Mesenchymal stem cell (in vitro differentiated cells and primary cell): ENCODE measurements at regions not wholly inside any gene's neighbourhood (a gene's known extent, or its start where the extent isn't known, plus 50 kb on each side); places are given as distances from the start of the nearest gene placed in this dataset.

Source experiments
- DNase-seq: peaks from one replicate; pipeline ENCODE4 v3.0.0-alpha.2; 2013
- H2AFZ ChIP-seq: one replicate; pipeline ENCODE4 v1.6.1; 2013; ENCODE audit warnings: low read depth, mild to moderate bottlenecking, control low read depth, inconsistent platforms, low read length, moderate library complexity
- H2AK5ac ChIP-seq: 2 replicates; pipeline ENCODE4 v1.6.1; 2013; ENCODE audit warnings: low read length, moderate library complexity, mild to moderate bottlenecking, inconsistent platforms; ENCODE audit not compliant: severe bottlenecking
- H2BK120ac ChIP-seq: one replicate; pipeline ENCODE4 v1.6.1; 2013; ENCODE audit warnings: low read depth, mild to moderate bottlenecking, inconsistent platforms, low read length, moderate library complexity
- H2BK12ac ChIP-seq, 2 experiments: one replicate each; pipeline ENCODE4 v1.6.1; 2013; ENCODE audit warnings: inconsistent platforms in 2 of 2, low read length in 2 of 2, mild to moderate bottlenecking in 2 of 2, moderate library complexity in 2 of 2, control low read depth in 1 of 2
- H2BK15ac ChIP-seq: one replicate; pipeline ENCODE4 v1.6.1; 2013; ENCODE audit warnings: mild to moderate bottlenecking, low read depth, inconsistent platforms; ENCODE audit not compliant: poor library complexity, severe bottlenecking
- H2BK5ac ChIP-seq: 2 replicates; pipeline ENCODE4 v1.6.1; 2013; ENCODE audit warnings: low read depth, mild to moderate bottlenecking, low read length, control low read depth, inconsistent platforms; ENCODE audit not compliant: poor library complexity, severe bottlenecking
- H3K14ac ChIP-seq, 2 experiments: one replicate each; pipeline ENCODE4 v1.6.1; 2013; ENCODE audit warnings: inconsistent platforms in 2 of 2, low read length in 2 of 2, control low read depth in 1 of 2, mild to moderate bottlenecking in 1 of 2, moderate library complexity in 1 of 2
- H3K18ac ChIP-seq, 2 experiments: one replicate each; pipeline ENCODE4 v1.6.1; 2013; ENCODE audit warnings: inconsistent platforms in 2 of 2, low read length in 2 of 2, control low read depth in 1 of 2, low read depth in 1 of 2, mild to moderate bottlenecking in 1 of 2
- H3K23ac ChIP-seq, 2 experiments: one replicate each; pipeline ENCODE4 v1.6.1; 2013; ENCODE audit warnings: inconsistent platforms in 2 of 2, low read length in 2 of 2, mild to moderate bottlenecking in 2 of 2, moderate library complexity in 2 of 2, control low read depth in 1 of 2
- H3K27ac ChIP-seq: 2 replicates; pipeline ENCODE4 v1.5.1; 2013; ENCODE audit warnings: mild to moderate bottlenecking, moderate library complexity, low read length, control low read depth, inconsistent platforms; ENCODE audit not compliant: poor library complexity, severe bottlenecking
- H3K27me3 ChIP-seq, 2 experiments: 2 replicates each; pipeline versions ENCODE4 v1.6.1 to v1.7.0; 2013; ENCODE audit warnings: low read length in 2 of 2, mild to moderate bottlenecking in 2 of 2, moderate library complexity in 2 of 2, control low read depth in 1 of 2, inconsistent platforms in 1 of 2; ENCODE audit not compliant: control insufficient read depth in 1 of 2, insufficient read depth in 1 of 2
- H3K36me3 ChIP-seq, 2 experiments: 2 replicates each; pipeline versions ENCODE4 v1.6.1 to v1.7.0; 2013; ENCODE audit warnings: low read length in 2 of 2, control low read depth in 1 of 2, inconsistent platforms in 1 of 2, low read depth in 1 of 2, mild to moderate bottlenecking in 1 of 2; ENCODE audit not compliant: insufficient read depth in 2 of 2, control insufficient read depth in 1 of 2
- H3K4ac ChIP-seq, 2 experiments: one replicate each; pipeline ENCODE4 v1.6.1; 2013; ENCODE audit warnings: inconsistent platforms in 2 of 2, low read length in 2 of 2, mild to moderate bottlenecking in 2 of 2, moderate library complexity in 2 of 2, control low read depth in 1 of 2, low read depth in 1 of 2
- H3K4me1 ChIP-seq: 2 replicates; pipeline ENCODE4 v1.6.1; 2013; ENCODE audit warnings: low read depth, low read length, control low read depth; ENCODE audit not compliant: control insufficient read depth, insufficient read depth
- H3K4me2 ChIP-seq: 2 replicates; pipeline ENCODE4 v1.6.1; 2013; ENCODE audit warnings: low read length, mild to moderate bottlenecking, inconsistent platforms; ENCODE audit not compliant: poor library complexity, severe bottlenecking
- H3K4me3 ChIP-seq, 2 experiments: 2 replicates each; pipeline versions ENCODE4 v1.5.1 to v1.7.0; 2013; ENCODE audit warnings: low read length in 2 of 2, mild to moderate bottlenecking in 2 of 2, control low read depth in 1 of 2, low read depth in 1 of 2; ENCODE audit not compliant: insufficient read depth in 1 of 2
- H3K79me1 ChIP-seq: replicated peaks from 2 replicates; pipeline ENCODE4 v1.6.1; 2013; ENCODE audit warnings: mild to moderate bottlenecking, control low read depth, low read length, inconsistent platforms; ENCODE audit not compliant: poor library complexity, severe bottlenecking
- H3K9ac ChIP-seq: 2 replicates; pipeline ENCODE4 v1.7.0; 2013; ENCODE audit warnings: mild to moderate bottlenecking, low read length, moderate library complexity
- H3K9me3 ChIP-seq: 2 replicates; pipeline ENCODE4 v1.7.0; 2013; ENCODE audit warnings: mild to moderate bottlenecking, low read length; ENCODE audit not compliant: control insufficient read depth
- H4K8ac ChIP-seq: one replicate; pipeline ENCODE4 v1.6.1; 2013; ENCODE audit warnings: inconsistent platforms, mild to moderate bottlenecking, low read length, moderate library complexity
- H4K91ac ChIP-seq: one replicate; pipeline ENCODE4 v1.6.1; 2013; ENCODE audit warnings: mild to moderate bottlenecking, low read length, inconsistent platforms
- WGBS: methylation state at CpG from one replicate; pipeline ENCODE4 v1.1.7; 2013; ENCODE audit warnings: mixed read lengths; 5-methylcytosine and 5-hydroxymethylcytosine counted together

DNA sequence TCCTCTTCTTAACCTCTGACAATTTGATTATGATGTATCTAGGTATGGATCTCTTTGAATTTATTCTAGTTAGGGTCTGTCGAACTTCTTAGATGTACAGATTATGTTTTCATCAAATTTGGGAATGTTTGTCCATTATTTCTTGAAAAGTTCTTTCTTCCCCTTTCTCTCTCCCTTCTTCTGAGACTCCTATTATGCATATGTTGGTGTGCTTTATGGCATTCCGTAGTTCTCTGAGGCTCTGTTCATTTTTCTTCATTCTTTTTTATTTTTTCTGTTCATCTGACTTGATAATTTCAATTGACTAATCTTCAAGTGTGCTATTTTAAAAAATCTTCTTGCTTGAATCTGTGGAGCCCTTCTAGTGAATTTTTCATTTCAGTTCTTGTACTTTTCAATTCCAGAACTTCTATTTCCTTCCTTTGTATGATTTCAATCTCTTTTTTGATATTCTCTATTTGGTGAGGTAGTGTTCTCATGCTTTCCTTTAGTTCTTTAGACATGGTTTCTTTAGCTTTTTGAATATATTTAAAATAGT is 79.8 kb downstream of the TMEM270 start:
- Histone ChIP-seq H3K4ac (no peak overlapping the region), H3K9ac (no peak overlapping the region), H3K18ac (no peak overlapping the region), H2BK12ac (no peak overlapping the region), H2BK5ac (no peak overlapping the region), H2AK5ac (no peak overlapping the region), H3K27ac (no peak overlapping the region), H3K14ac (no peak overlapping the region), H3K27me3 (no peaks in the 10 kb centered on the region), H3K79me1 (no peaks in the 10 kb centered on the region), H2BK120ac (no peak overlapping the region), H2AFZ (no peak overlapping the region), H4K91ac (no peak overlapping the region), H3K4me3 (no peak overlapping the region), H3K23ac (no peak overlapping the region), H3K9me3 (peaks cover 10% of the 10 kb centered on the region), H4K8ac (no peak overlapping the region), H3K4me2 (no peak overlapping the region), H3K4me1 (no peaks in the 10 kb centered on the region), H2BK15ac (no peak overlapping the region), H3K36me3 (no peaks in the 10 kb centered on the region)
- DNase-seq: no peak
- no CpG with 5 or more reads among the region's 2 CpGs for WGBS

DNA sequence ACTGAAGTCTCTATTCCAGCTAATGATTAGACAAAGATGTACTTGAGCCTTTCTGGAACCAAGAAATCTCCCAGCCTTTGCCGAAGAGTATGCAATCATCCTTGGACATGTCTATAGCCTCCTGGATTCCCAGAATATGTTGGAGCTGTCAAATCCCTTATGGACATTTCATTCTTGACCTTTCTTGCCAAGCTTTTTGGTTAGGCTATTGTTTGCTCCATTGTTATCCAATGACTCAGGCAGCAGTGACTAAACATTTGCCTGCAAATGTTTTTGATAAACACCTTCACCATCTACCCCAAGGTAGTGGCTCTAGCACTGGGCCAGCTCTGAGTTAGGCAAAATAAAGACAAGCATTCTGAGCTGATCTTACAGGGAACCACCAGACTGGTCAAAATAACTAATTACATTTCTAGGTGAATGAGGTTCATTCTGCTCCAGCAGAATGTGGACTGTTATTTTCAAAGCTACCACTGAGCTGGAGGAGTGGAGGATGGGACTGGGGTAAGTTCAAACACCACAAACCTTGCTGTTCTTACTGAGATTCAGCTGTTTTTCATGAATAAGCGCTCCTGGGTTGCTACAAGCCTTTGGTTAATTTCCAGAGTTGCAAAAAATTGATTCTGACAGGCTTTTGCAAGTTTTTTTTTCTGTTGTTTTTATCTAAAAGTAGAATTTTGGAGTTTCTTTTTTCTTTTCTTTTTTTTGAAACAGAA is 81.0 kb downstream of the TMEM270 start:
- Histone ChIP-seq H4K8ac (no peak overlapping the region), H3K36me3 (no peaks in the 10 kb centered on the region), H2AK5ac (no peak overlapping the region), H2BK5ac (no peak overlapping the region), H3K9ac (peak overlapping the region; percentile 44), H3K27me3 (no peaks in the 10 kb centered on the region), H3K79me1 (no peaks in the 10 kb centered on the region), H3K4me2 (no peak overlapping the region), H3K27ac (no peak overlapping the region), H2BK120ac (no peak overlapping the region), H2BK15ac (no peak overlapping the region), H3K4me3 (no peak overlapping the region), H3K9me3 (peaks cover 10% of the 10 kb centered on the region), H3K4me1 (no peaks in the 10 kb centered on the region), H3K4ac (no peak overlapping the region), H3K14ac (no peak overlapping the region), H3K18ac (no peak overlapping the region), H3K23ac (no peak overlapping the region), H4K91ac (no peak overlapping the region), H2AFZ (no peak overlapping the region), H2BK12ac (no peak overlapping the region)
- WGBS: 79% methylated on average over 2 of the region's 2 CpGs
- DNase-seq: no peak

DNA sequence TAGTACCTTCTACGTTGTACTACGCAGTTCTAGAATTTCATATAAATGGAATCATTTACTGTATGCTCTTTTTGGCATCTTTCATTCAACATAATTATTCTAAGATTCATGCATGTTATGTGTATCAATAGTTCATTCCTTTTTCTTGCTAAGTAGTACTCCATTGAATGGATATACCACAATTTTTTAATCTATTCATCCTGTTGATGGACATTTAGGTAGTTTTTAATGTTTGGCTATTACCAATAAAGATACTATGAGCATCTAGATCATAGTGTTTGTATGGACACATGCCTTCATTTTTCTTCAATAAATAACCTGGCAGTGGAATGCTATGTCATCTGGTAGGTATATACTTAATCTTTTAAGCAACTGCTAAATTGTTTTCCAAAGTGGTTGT is 83.0 kb upstream of the ELN start:
- no peak overlapping the region for H2BK120ac ChIP-seq
- no peak overlapping the region for H3K23ac ChIP-seq
- H2BK15ac ChIP-seq: no peak overlapping the region
- no peak overlapping the region for H3K4me2 ChIP-seq
- H3K18ac ChIP-seq: no peak overlapping the region
- H3K9ac ChIP-seq: no peak overlapping the region
- H3K4me1 ChIP-seq: no peaks in the 10 kb centered on the region
- no peak overlapping the region for H2BK12ac ChIP-seq
- H3K4ac ChIP-seq: no peak overlapping the region
- no peak overlapping the region for H3K14ac ChIP-seq
- DNase-seq: no peak
- WGBS: no CpG with 5 or more reads among the region's 2 CpGs
- no peak overlapping the region for H4K91ac ChIP-seq
- H2BK5ac ChIP-seq: no peak overlapping the region
- H3K4me3 ChIP-seq: no peak overlapping the region
- H3K27ac ChIP-seq: no peak overlapping the region
- H2AFZ ChIP-seq: no peak overlapping the region
- no peak overlapping the region for H4K8ac ChIP-seq
- H3K27me3 ChIP-seq: no peaks in the 10 kb centered on the region
- H3K36me3 ChIP-seq: no peaks in the 10 kb centered on the region
- H3K9me3 ChIP-seq: peaks cover 33% of the 10 kb centered on the region
- no peaks in the 10 kb centered on the region for H3K79me1 ChIP-seq
- H2AK5ac ChIP-seq: no peak overlapping the region

DNA sequence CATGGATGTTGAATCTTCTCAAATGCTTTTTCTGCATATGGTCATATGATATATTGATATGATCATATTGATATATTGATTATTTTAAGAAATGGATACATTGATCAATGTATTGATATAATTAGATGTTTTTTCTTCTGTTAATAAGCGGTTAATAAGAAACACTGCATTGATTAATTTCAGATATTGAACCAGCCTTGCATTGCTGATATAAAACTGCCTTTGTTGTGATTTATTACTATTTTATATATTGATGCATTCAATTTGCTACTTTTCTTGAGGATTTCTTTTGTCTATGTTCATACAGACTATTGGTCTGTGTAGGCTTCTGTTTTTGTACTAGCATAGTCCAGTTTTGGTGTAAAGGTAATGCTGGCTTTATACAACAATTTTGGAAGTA is 79.7 kb upstream of the ELN start:
- no peak overlapping the region for H3K27ac ChIP-seq
- no peaks in the 10 kb centered on the region for H3K4me1 ChIP-seq
- H2BK5ac ChIP-seq: no peak overlapping the region
- no peak overlapping the region for H3K4me3 ChIP-seq
- H3K9ac ChIP-seq: no peak overlapping the region
- H3K4ac ChIP-seq: no peak overlapping the region
- no peak for DNase-seq
- H3K23ac ChIP-seq: no peak overlapping the region
- H3K27me3 ChIP-seq: no peaks in the 10 kb centered on the region
- H3K36me3 ChIP-seq: no peaks in the 10 kb centered on the region
- no peak overlapping the region for H2BK15ac ChIP-seq
- no peak overlapping the region for H4K91ac ChIP-seq
- H3K14ac ChIP-seq: no peak overlapping the region
- peaks cover 27% of the 10 kb centered on the region for H3K9me3 ChIP-seq
- no peak overlapping the region for H3K4me2 ChIP-seq
- H2BK12ac ChIP-seq: no peak overlapping the region
- no peak overlapping the region for H3K18ac ChIP-seq
- no CpG with 5 or more reads among the region's 1 CpG for WGBS
- no peak overlapping the region for H2AFZ ChIP-seq
- no peak overlapping the region for H2AK5ac ChIP-seq
- no peaks in the 10 kb centered on the region for H3K79me1 ChIP-seq
- no peak overlapping the region for H4K8ac ChIP-seq
- H2BK120ac ChIP-seq: no peak overlapping the region
